ENCODE measurements at regions not wholly inside any gene's neighbourhood (a gene's known extent, or its start where the extent isn't known, plus 50 kb on each side); places are given as distances from the start of the nearest gene placed in this dataset.

GRCh38 chr14:84963518-84963917, 566.4 kb upstream of the FLRT2 start:
- H3K4me1 ChIP-seq, result no peaks in the 10 kb centered on the region
- no peak overlapping the region for H3K9ac ChIP-seq
- H3K4me3 ChIP-seq (ENCODE audit: low read depth, low read length), result no peak overlapping the region
- TF ChIP-seq CTCF (IDR thresholded peaks at IDR 0.05), result no peak
- no peaks in the 10 kb centered on the region for H3K27me3 ChIP-seq (ENCODE audit: control insufficient read depth, insufficient read depth, low read length)
- H3K36me3 ChIP-seq (ENCODE audit: control insufficient read depth, insufficient read depth, low read length), result no peaks in the 10 kb centered on the region
- no peak overlapping the region for H3K27ac ChIP-seq
- no peaks in the 10 kb centered on the region for H3K79me2 ChIP-seq
- H3K9me3 ChIP-seq (ENCODE audit: control insufficient read depth, low read length), result no peaks in the 10 kb centered on the region
- no peak overlapping the region for H2AFZ ChIP-seq
- no peak overlapping the region for H3K4me2 ChIP-seq (ENCODE audit: low read length)

- Histone ChIP-seq H3K4me1 (no peaks in the 10 kb centered on the region), H3K9me3 (ENCODE audit: control insufficient read depth, low read length) (no peaks in the 10 kb centered on the region), H2AFZ (no peak overlapping the region), H3K27ac (no peak overlapping the region), H3K36me3 (ENCODE audit: control insufficient read depth, insufficient read depth, low read length) (no peaks in the 10 kb centered on the region), H3K9ac (no peak overlapping the region), H3K79me2 (no peaks in the 10 kb centered on the region), H3K27me3 (ENCODE audit: control insufficient read depth, insufficient read depth, low read length) (no peaks in the 10 kb centered on the region), H3K4me3 (ENCODE audit: low read depth, low read length) (no peak overlapping the region), H3K4me2 (ENCODE audit: low read length) (no peak overlapping the region)
- TF ChIP-seq CTCF (IDR thresholded peaks at IDR 0.05), result no peak
These were observed 564.7 kb upstream of the FLRT2 start for GRCh38 chr14:84965279-84965678.

DNA sequence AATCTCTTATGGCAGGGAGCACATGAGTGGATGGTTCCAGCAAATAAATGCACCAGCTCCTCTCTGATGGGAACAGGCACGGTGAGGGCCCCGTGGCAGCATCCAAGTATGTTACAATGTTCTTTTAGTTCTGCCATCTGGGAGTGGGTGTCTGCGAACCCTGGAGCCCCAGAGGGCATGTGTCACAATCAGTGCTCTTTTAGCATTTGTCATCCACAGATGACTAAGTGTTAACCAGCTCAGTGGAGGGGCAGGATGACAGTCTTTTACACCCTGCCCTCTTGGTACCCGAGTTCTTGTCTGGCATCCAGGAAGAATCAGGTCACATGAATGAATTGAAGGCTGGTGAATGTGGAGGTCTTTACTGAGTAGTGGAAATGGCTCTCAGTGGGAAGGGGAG, 560.4 kb upstream of the FLRT2 start:
- no peaks in the 10 kb centered on the region for H3K36me3 ChIP-seq (ENCODE audit: control insufficient read depth, insufficient read depth, low read length)
- no peak overlapping the region for H3K4me2 ChIP-seq (ENCODE audit: low read length)
- no peak overlapping the region for H3K4me3 ChIP-seq (ENCODE audit: low read depth, low read length)
- no peaks in the 10 kb centered on the region for H3K27me3 ChIP-seq (ENCODE audit: control insufficient read depth, insufficient read depth, low read length)
- H3K4me1 ChIP-seq, result no peaks in the 10 kb centered on the region
- H3K9ac ChIP-seq, result no peak overlapping the region
- H3K9me3 ChIP-seq (ENCODE audit: control insufficient read depth, low read length), result no peaks in the 10 kb centered on the region
- TF ChIP-seq CTCF (IDR thresholded peaks at IDR 0.05), result no peak
- H3K79me2 ChIP-seq, result no peaks in the 10 kb centered on the region
- no peak overlapping the region for H3K27ac ChIP-seq
- H2AFZ ChIP-seq, result no peak overlapping the region

GRCh38 chr14:84975241-84975902, 554.6 kb upstream of the FLRT2 start:
- Histone ChIP-seq H3K27ac (no peak overlapping the region), H3K27me3 (ENCODE audit: control insufficient read depth, insufficient read depth, low read length) (no peaks in the 10 kb centered on the region), H3K4me3 (ENCODE audit: low read depth, low read length) (no peak overlapping the region), H3K36me3 (ENCODE audit: control insufficient read depth, insufficient read depth, low read length) (no peaks in the 10 kb centered on the region), H3K4me1 (no peaks in the 10 kb centered on the region), H2AFZ (no peak overlapping the region), H3K9ac (no peak overlapping the region), H3K9me3 (ENCODE audit: control insufficient read depth, low read length) (no peaks in the 10 kb centered on the region), H3K4me2 (ENCODE audit: low read length) (no peak overlapping the region), H3K79me2 (no peaks in the 10 kb centered on the region)
- TF ChIP-seq CTCF (IDR thresholded peaks at IDR 0.05), result no peak

DNA sequence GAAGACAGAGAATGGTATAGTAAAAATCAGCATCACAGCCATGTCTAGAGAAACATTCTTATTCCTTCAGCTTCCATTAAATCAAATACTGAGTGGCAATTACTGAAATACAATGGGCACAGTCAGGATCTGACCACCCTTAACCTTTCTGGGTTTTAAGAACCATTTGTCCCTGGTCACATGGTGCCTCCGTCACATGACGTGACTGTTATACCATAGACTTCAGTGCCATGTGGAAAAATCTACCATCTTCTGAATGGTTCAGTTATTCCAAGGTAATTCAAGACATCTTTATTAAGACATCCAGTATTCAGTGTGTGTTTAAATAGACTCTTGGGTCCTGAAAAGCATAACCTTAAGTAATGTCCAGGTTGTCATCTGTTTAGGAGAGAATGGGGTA, 553.1 kb upstream of the FLRT2 start:
- H3K36me3 ChIP-seq (ENCODE audit: control insufficient read depth, insufficient read depth, low read length), result no peaks in the 10 kb centered on the region
- H3K4me1 ChIP-seq, result no peaks in the 10 kb centered on the region
- no peak overlapping the region for H3K9ac ChIP-seq
- no peak overlapping the region for H3K27ac ChIP-seq
- no peak overlapping the region for H2AFZ ChIP-seq
- no peak overlapping the region for H3K4me2 ChIP-seq (ENCODE audit: low read length)
- no peaks in the 10 kb centered on the region for H3K27me3 ChIP-seq (ENCODE audit: control insufficient read depth, insufficient read depth, low read length)
- no peak overlapping the region for H3K4me3 ChIP-seq (ENCODE audit: low read depth, low read length)
- H3K79me2 ChIP-seq, result no peaks in the 10 kb centered on the region
- H3K9me3 ChIP-seq (ENCODE audit: control insufficient read depth, low read length), result no peaks in the 10 kb centered on the region
- no peak for TF ChIP-seq CTCF (IDR thresholded peaks at IDR 0.05)
